PC-3 (cell line): ENCODE measurements at regions not wholly inside any gene's neighbourhood (a gene's known extent, or its start where the extent isn't known, plus 50 kb on each side); places are given as distances from the start of the nearest gene placed in this dataset.

Experiments
- ATAC-seq: fragments of 200-7000 bp; cut with Tn5 transposase; 2 replicates; pipeline ENCODE4 v1.9.1; 2020; ENCODE audit warnings: mild to moderate bottlenecking, moderate library complexity
- BruUV-seq: library from RNA; stranded (reverse); fragments of 400-500 nt; replicated peaks from 2 replicates; lab custom pipeline; 2021; lab: Mats Ljungman, UMichigan
- CTCF ChIA-PET: fragments of 300-600 bp; sonication (Branson Sonifier 250); formaldehyde crosslinking; loops from one replicate; lab custom pipeline; 2022; ENCODE audit warnings: antibody characterized with exemption; lab: Charles Lee
- POLR2A ChIA-PET: fragments of 300-600 bp; sonication (Branson Sonifier 250); formaldehyde crosslinking; loops from one replicate; lab custom pipeline; 2022; ENCODE audit warnings: antibody characterized with exemption; ENCODE audit not compliant: unreplicated experiment; lab: Charles Lee
- DNase-seq: peaks from one replicate; pipeline ENCODE4 v3.0.0-alpha.2; 2015
- H2AFZ ChIP-seq: fragments of 300-600 bp; sonication (generic); 2 replicates; pipeline ENCODE4 v1.6.0; 2016; ENCODE audit warnings: antibody characterized with exemption, low read length
- H3F3A ChIP-seq: fragments of 300-600 bp; sonication (generic); one replicate; pipeline ENCODE4 v1.6.0; 2017; ENCODE audit warnings: antibody characterized with exemption, low read length, control low read depth, mild to moderate bottlenecking; ENCODE audit not compliant: unreplicated experiment
- H3K27ac ChIP-seq: fragments of 300-600 bp; sonication (generic); 2 replicates; pipeline ENCODE4 v1.5.1; 2016; ENCODE audit warnings: mild to moderate bottlenecking, low read length
- H3K27me3 ChIP-seq: fragments of 300-600 bp; sonication (generic); 2 replicates; pipeline ENCODE4 v1.6.1; 2016; ENCODE audit warnings: low read length, mixed read lengths
- H3K36me3 ChIP-seq: fragments of 300-600 bp; sonication (generic); 2 replicates; pipeline ENCODE4 v1.6.1; 2016; ENCODE audit warnings: low read depth, mixed run types, low read length, mixed read lengths
- H3K4me1 ChIP-seq: fragments of 300-600 bp; sonication (generic); 2 replicates; pipeline ENCODE4 v1.5.1; 2016; ENCODE audit warnings: low read length; ENCODE audit not compliant: insufficient read depth
- H3K4me2 ChIP-seq: fragments of 300-600 bp; sonication (generic); 2 replicates; pipeline ENCODE4 v1.6.0; 2016; ENCODE audit warnings: low read length
- H3K4me3 ChIP-seq: fragments of 300-600 bp; sonication (generic); 2 replicates; pipeline ENCODE4 v1.5.1; 2016; ENCODE audit warnings: mild to moderate bottlenecking, low read length, mixed read lengths
- H3K79me2 ChIP-seq: fragments of 300-600 bp; sonication (generic); 2 replicates; pipeline ENCODE4 v1.6.1; 2017; ENCODE audit warnings: low read length, mixed read lengths
- H3K9ac ChIP-seq: fragments of 300-600 bp; sonication (generic); 2 replicates; pipeline ENCODE4 v1.6.0; 2016; ENCODE audit warnings: mild to moderate bottlenecking, low read length
- H3K9me2 ChIP-seq: fragments of 300-600 bp; sonication (generic); replicated peaks from 2 replicates; pipeline ENCODE4 v1.6.1; 2016; ENCODE audit warnings: mixed run types, low read length, mixed read lengths
- H3K9me3 ChIP-seq: fragments of 300-600 bp; sonication (generic); 2 replicates; pipeline ENCODE4 v1.6.1; 2016; ENCODE audit warnings: low read length, mixed read lengths
- H4K20me1 ChIP-seq: fragments of 300-600 bp; sonication (generic); 2 replicates; pipeline ENCODE4 v1.6.1; 2016; ENCODE audit warnings: low read length, mixed read lengths
- EZH2 ChIP-seq: fragments of 300-600 bp; sonication (generic); IDR thresholded peaks from one replicate; pipeline ENCODE4 v1.6.1; 2017; ENCODE audit warnings: antibody characterized with exemption, mild to moderate bottlenecking, low read length; ENCODE audit not compliant: unreplicated experiment
- EZH2phosphoT487 ChIP-seq: fragments of 300-600 bp; sonication (generic); IDR thresholded peaks from 2 replicates; pipeline ENCODE4 v1.6.1; 2018; ENCODE audit warnings: mild to moderate bottlenecking, antibody characterized with exemption, low read length, borderline replicate concordance
- intact Hi-C: fragments of 100-400 bp; cut with micrococcal nuclease; formaldehyde crosslinking; loops from 2 replicates; pipeline ENCODE4 v1.9.0; 2023
- TF ChIP-seq, protein P1 (sequence below): fragments of 300-600 bp; sonication (generic); conservative IDR thresholded peaks from 2 replicates; pipeline ENCODE4 v1.5.1; 2017; ENCODE audit warnings: antibody characterized with exemption, low read depth, mild to moderate bottlenecking, low read length

DNA sequence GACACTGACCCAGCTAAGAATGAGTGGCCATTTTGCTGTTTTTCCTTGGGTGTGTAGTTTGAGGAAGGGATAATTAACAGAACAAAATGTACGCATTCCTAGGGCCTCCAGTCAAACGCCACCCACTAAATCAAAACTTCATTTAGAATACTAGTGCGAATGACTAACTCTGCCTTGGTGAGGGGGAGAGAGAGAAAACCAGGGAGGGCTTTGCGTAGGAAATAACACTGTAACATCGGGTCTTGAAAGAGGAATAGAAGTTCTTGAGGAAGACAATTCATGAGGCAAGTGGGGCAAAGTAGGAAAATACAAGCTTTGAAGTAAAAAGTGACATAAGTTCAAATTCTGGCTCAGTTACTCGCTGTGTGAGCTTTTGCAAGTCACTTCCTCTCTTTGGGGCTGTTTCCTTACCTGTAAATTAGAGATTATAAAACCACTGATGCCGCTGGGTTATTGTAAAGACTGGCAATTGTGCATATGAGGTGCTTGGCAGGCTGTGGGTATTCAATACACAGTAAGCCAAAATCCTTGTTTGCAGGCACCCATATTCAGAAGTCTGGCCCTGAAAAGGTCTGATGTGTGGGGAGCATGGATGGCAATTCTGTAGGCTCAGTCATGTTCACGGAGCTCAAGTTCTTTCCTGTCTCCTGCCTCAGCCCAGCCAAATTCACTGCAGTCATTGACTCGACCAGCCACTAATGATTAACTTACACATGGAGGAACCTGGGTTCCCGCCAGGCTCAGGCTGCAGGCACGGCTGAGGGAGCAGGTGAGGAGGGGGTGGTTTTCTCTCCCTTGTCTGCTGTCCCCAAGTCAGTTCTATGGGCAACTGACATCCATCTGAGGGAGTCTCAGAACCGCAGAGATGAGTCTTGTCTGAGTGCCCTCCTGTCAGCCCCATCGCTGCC is 140.3 kb upstream of the CSF3R start:
- no peaks in the 10 kb centered on the region for H3K79me2 ChIP-seq
- CTCF ChIA-PET = no interaction called here
- no peak overlapping the region for H3K27ac ChIP-seq
- ATAC-seq = no peak
- H3K4me2 ChIP-seq = no peak overlapping the region
- H3F3A ChIP-seq = no peaks in the 10 kb centered on the region
- peaks cover 66% of the 10 kb centered on the region for H3K27me3 ChIP-seq
- no peak for DNase-seq
- H4K20me1 ChIP-seq = no peaks in the 10 kb centered on the region
- intact Hi-C loops = no loop called here
- no peaks in the 10 kb centered on the region for H3K9me3 ChIP-seq
- no TSS peak for BruUV-seq
- no peak overlapping the region for H2AFZ ChIP-seq
- no peak overlapping the region for H3K4me3 ChIP-seq
- no peaks in the 10 kb centered on the region for H3K9me2 ChIP-seq
- no peaks in the 10 kb centered on the region for H3K4me1 ChIP-seq
- no peak overlapping the region for H3K9ac ChIP-seq
- POLR2A ChIA-PET = no interaction called here
- TF ChIP-seq EZH2 = no peak
- no peak for TF ChIP-seq EZH2phosphoT487
- TF ChIP-seq, protein P1, sequence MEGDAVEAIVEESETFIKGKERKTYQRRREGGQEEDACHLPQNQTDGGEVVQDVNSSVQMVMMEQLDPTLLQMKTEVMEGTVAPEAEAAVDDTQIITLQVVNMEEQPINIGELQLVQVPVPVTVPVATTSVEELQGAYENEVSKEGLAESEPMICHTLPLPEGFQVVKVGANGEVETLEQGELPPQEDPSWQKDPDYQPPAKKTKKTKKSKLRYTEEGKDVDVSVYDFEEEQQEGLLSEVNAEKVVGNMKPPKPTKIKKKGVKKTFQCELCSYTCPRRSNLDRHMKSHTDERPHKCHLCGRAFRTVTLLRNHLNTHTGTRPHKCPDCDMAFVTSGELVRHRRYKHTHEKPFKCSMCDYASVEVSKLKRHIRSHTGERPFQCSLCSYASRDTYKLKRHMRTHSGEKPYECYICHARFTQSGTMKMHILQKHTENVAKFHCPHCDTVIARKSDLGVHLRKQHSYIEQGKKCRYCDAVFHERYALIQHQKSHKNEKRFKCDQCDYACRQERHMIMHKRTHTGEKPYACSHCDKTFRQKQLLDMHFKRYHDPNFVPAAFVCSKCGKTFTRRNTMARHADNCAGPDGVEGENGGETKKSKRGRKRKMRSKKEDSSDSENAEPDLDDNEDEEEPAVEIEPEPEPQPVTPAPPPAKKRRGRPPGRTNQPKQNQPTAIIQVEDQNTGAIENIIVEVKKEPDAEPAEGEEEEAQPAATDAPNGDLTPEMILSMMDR = no peak
- no peaks in the 10 kb centered on the region for H3K36me3 ChIP-seq

DNA sequence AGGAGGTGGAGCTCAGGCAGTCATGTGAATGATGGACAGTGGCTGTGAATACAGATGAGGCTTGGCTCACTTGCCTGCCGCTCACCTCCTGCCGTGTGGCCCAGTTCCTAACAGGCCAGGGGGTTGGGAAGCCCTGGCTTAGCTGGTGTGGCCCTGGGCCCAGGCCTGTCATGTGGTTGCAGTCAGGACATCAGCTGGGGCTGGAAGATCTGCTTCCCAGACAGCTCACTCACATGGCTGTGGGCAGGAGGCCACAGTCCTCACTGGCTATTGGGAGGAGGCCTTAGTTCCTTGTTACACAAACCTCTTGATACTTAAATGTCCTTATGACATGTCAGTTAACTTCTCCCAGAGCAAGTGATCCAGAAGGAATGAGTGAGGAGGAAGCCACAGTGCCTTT is 138.8 kb upstream of the CSF3R start:
- Histone ChIP-seq H3K9me3 (no peaks in the 10 kb centered on the region), H3K27ac (no peak overlapping the region), H3K4me2 (no peak overlapping the region), H3K36me3 (no peaks in the 10 kb centered on the region), H3F3A (no peaks in the 10 kb centered on the region), H3K27me3 (peaks cover 69% of the 10 kb centered on the region), H3K9me2 (no peaks in the 10 kb centered on the region), H3K4me1 (no peaks in the 10 kb centered on the region), H4K20me1 (no peaks in the 10 kb centered on the region), H3K79me2 (no peaks in the 10 kb centered on the region), H3K4me3 (no peak overlapping the region), H3K9ac (no peak overlapping the region), H2AFZ (no peak overlapping the region)
- ChIA-PET POLR2A (no interaction called here), CTCF (no interaction called here)
- DNase-seq (no peak), ATAC-seq (no peak)
- intact Hi-C loops = no loop called here
- no TSS peak for BruUV-seq
- TF ChIP-seq, protein P1 = no peak
- TF ChIP-seq EZH2phosphoT487 (no peak), EZH2 (no peak)

DNA sequence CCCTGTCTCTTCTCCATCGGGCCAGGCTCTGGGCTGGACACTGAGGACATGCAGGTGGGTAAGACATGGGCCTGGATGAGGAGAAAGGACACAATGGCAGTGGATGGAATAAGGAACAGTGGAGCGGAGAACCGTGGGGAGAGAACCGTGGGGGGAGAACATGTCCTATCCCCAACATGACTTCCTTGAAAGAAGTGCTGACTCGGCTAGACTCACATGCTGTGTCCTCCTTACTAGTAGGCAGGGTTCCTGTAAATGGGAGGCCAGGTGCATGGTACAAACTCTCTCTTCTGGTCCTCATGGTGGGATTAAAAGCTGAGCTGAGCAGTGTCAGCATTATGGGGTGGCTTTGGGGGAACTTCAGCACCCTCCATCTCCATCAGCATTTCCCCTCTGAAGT is 137.4 kb upstream of the CSF3R start:
- ChIA-PET POLR2A (no interaction called here), CTCF (no interaction called here)
- no TSS peak for BruUV-seq
- intact Hi-C loops = no loop called here
- Histone ChIP-seq H3K4me3 (no peak overlapping the region), H3F3A (no peaks in the 10 kb centered on the region), H3K9ac (no peak overlapping the region), H3K9me2 (no peaks in the 10 kb centered on the region), H3K79me2 (no peaks in the 10 kb centered on the region), H3K27ac (no peak overlapping the region), H3K36me3 (no peaks in the 10 kb centered on the region), H3K4me2 (no peak overlapping the region), H3K4me1 (no peaks in the 10 kb centered on the region), H3K9me3 (no peaks in the 10 kb centered on the region), H3K27me3 (peaks cover 67% of the 10 kb centered on the region), H4K20me1 (no peaks in the 10 kb centered on the region), H2AFZ (no peak overlapping the region)
- DNase-seq (no peak), ATAC-seq (no peak)
- TF ChIP-seq EZH2 = no peak
- TF ChIP-seq, protein P1 = no peak
- no peak for TF ChIP-seq EZH2phosphoT487
